Karpas-422 (cell line): ENCODE measurements at regions not wholly inside any gene's neighbourhood (a gene's known extent, or its start where the extent isn't known, plus 50 kb on each side); places are given as distances from the start of the nearest gene placed in this dataset.

Source experiments
- DNase-seq: peaks from one replicate; pipeline ENCODE4 v3.0.0-alpha.2; 2015
- H2AFZ ChIP-seq: fragments of 200-600 bp; sonication (generic); 2 replicates; pipeline ENCODE4 v1.6.1; 2014; ENCODE audit warnings: antibody characterized with exemption, low read length, mixed read lengths
- H3K27ac ChIP-seq: fragments of 200-600 bp; sonication (generic); 2 replicates; pipeline ENCODE4 v1.5.1; 2014; ENCODE audit warnings: mild to moderate bottlenecking, low read length, moderate library complexity
- H3K27me3 ChIP-seq: fragments of 200-600 bp; sonication (generic); 2 replicates; pipeline ENCODE4 v1.6.1; 2014; ENCODE audit warnings: low read length, mixed read lengths
- H3K36me3 ChIP-seq: fragments of 200-600 bp; sonication (generic); 2 replicates; pipeline ENCODE4 v1.6.1; 2014; ENCODE audit warnings: low read length, mixed read lengths; ENCODE audit not compliant: insufficient read depth
- H3K4me1 ChIP-seq: fragments of 200-600 bp; sonication (generic); 2 replicates; pipeline ENCODE4 v1.6.1; 2014; ENCODE audit warnings: mild to moderate bottlenecking, low read length, mixed read lengths
- H3K4me2 ChIP-seq: fragments of 200-600 bp; sonication (generic); 2 replicates; pipeline ENCODE4 v1.6.1; 2014; ENCODE audit warnings: low read length, low read depth, mild to moderate bottlenecking; ENCODE audit not compliant: poor library complexity, severe bottlenecking
- H3K4me3 ChIP-seq: fragments of 200-600 bp; sonication (generic); 2 replicates; pipeline ENCODE4 v1.5.1; 2014; ENCODE audit warnings: mild to moderate bottlenecking, antibody characterized with exemption, low read length, mixed read lengths
- H3K79me2 ChIP-seq: fragments of 200-600 bp; sonication (generic); 2 replicates; pipeline ENCODE4 v1.6.1; 2014; ENCODE audit warnings: mild to moderate bottlenecking, low read length, mixed read lengths
- H3K9ac ChIP-seq: fragments of 200-600 bp; sonication (generic); 2 replicates; pipeline ENCODE4 v1.6.0; 2014; ENCODE audit warnings: low read length
- H3K9me2 ChIP-seq: fragments of 200-600 bp; sonication (generic), shearing (Covaris generic); replicated peaks from 2 replicates; pipeline ENCODE4 v1.6.0; 2014; ENCODE audit warnings: mild to moderate bottlenecking, low read length, moderate library complexity; ENCODE audit not compliant: insufficient read depth
- H3K9me3 ChIP-seq: fragments of 300-700, 200-600 bp; sonication (generic); 2 replicates; pipeline ENCODE4 v1.6.1; 2014; ENCODE audit warnings: low read length, mixed read lengths
- H4K20me1 ChIP-seq: fragments of 200-600 bp; sonication (generic); 2 replicates; pipeline ENCODE4 v1.6.1; 2014; ENCODE audit warnings: mild to moderate bottlenecking, antibody characterized with exemption, low read length, low read depth; ENCODE audit not compliant: insufficient read depth

- Histone ChIP-seq H2AFZ (peak overlapping the region; percentile 38; the same call in 1 of the 2 replicates), H3K79me2 (no peaks in the 10 kb centered on the region), H4K20me1 (no peaks in the 10 kb centered on the region), H3K27me3 (no peaks in the 10 kb centered on the region), H3K9me2 (no peaks in the 10 kb centered on the region), H3K4me1 (no peaks in the 10 kb centered on the region), H3K4me2 (no peak overlapping the region), H3K9ac (no peak overlapping the region), H3K9me3 (peaks cover 38% of the 10 kb centered on the region), H3K27ac (no peak overlapping the region), H3K4me3 (no peak overlapping the region), H3K36me3 (no peaks in the 10 kb centered on the region)
- DNase-seq = no peak
Observed at GRCh38 chr4:33422656-33423055, 2702.5 kb downstream of the PCDH7 start.

- no peak overlapping the region for H3K27ac ChIP-seq
- H4K20me1 ChIP-seq = no peaks in the 10 kb centered on the region
- no peaks in the 10 kb centered on the region for H3K79me2 ChIP-seq
- peaks cover 34% of the 10 kb centered on the region for H3K9me3 ChIP-seq
- no peaks in the 10 kb centered on the region for H3K36me3 ChIP-seq
- no peaks in the 10 kb centered on the region for H3K27me3 ChIP-seq
- no peaks in the 10 kb centered on the region for H3K4me1 ChIP-seq
- H2AFZ ChIP-seq = no peak overlapping the region
- no peak for DNase-seq
- H3K9me2 ChIP-seq = no peaks in the 10 kb centered on the region
- H3K4me2 ChIP-seq = no peak overlapping the region
- H3K9ac ChIP-seq = no peak overlapping the region
- H3K4me3 ChIP-seq = no peak overlapping the region
Observed at GRCh38 chr4:33425936-33426335, 2705.8 kb downstream of the PCDH7 start.

GRCh38 chr4:33427676-33428075 lies 2707.5 kb downstream of the PCDH7 start:
- H3K27ac ChIP-seq = no peak overlapping the region
- no peaks in the 10 kb centered on the region for H3K4me1 ChIP-seq
- H3K4me3 ChIP-seq = no peak overlapping the region
- no peaks in the 10 kb centered on the region for H3K79me2 ChIP-seq
- no peak overlapping the region for H3K4me2 ChIP-seq
- H3K9me2 ChIP-seq = no peaks in the 10 kb centered on the region
- no peak overlapping the region for H3K9ac ChIP-seq
- no peaks in the 10 kb centered on the region for H3K27me3 ChIP-seq
- no peaks in the 10 kb centered on the region for H4K20me1 ChIP-seq
- H2AFZ ChIP-seq = no peak overlapping the region
- no peak for DNase-seq
- peaks cover 34% of the 10 kb centered on the region for H3K9me3 ChIP-seq
- no peaks in the 10 kb centered on the region for H3K36me3 ChIP-seq

- H3K4me1 ChIP-seq = no peaks in the 10 kb centered on the region
- peaks cover 32% of the 10 kb centered on the region for H3K9me3 ChIP-seq
- H3K79me2 ChIP-seq = no peaks in the 10 kb centered on the region
- no peak overlapping the region for H2AFZ ChIP-seq
- no peak overlapping the region for H3K9ac ChIP-seq
- H4K20me1 ChIP-seq = no peaks in the 10 kb centered on the region
- no peak overlapping the region for H3K4me2 ChIP-seq
- no peaks in the 10 kb centered on the region for H3K36me3 ChIP-seq
- DNase-seq = no peak
- no peaks in the 10 kb centered on the region for H3K27me3 ChIP-seq
- no peak overlapping the region for H3K4me3 ChIP-seq
- H3K9me2 ChIP-seq = no peaks in the 10 kb centered on the region
- H3K27ac ChIP-seq = no peak overlapping the region
Observed at GRCh38 chr4:33429971-33430370, 2709.8 kb downstream of the PCDH7 start.

- Histone ChIP-seq H2AFZ (no peak overlapping the region), H3K4me2 (no peak overlapping the region), H4K20me1 (no peaks in the 10 kb centered on the region), H3K79me2 (no peaks in the 10 kb centered on the region), H3K27me3 (no peaks in the 10 kb centered on the region), H3K36me3 (no peaks in the 10 kb centered on the region), H3K9ac (no peak overlapping the region), H3K4me3 (no peak overlapping the region), H3K4me1 (no peaks in the 10 kb centered on the region), H3K27ac (no peak overlapping the region), H3K9me2 (no peaks in the 10 kb centered on the region), H3K9me3 (peaks cover 34% of the 10 kb centered on the region)
- DNase-seq = no peak
Observed at GRCh38 chr4:33437406-33437805, 2717.2 kb downstream of the PCDH7 start.

- Histone ChIP-seq H3K9me3 (peaks cover 33% of the 10 kb centered on the region), H3K36me3 (no peaks in the 10 kb centered on the region), H3K79me2 (no peaks in the 10 kb centered on the region), H3K27me3 (no peaks in the 10 kb centered on the region), H3K4me2 (no peak overlapping the region), H3K9me2 (no peaks in the 10 kb centered on the region), H3K27ac (no peak overlapping the region), H3K4me1 (no peaks in the 10 kb centered on the region), H3K9ac (no peak overlapping the region), H2AFZ (no peak overlapping the region), H4K20me1 (no peaks in the 10 kb centered on the region), H3K4me3 (no peak overlapping the region)
- DNase-seq = no peak
Observed at GRCh38 chr4:33446953-33447352, 2726.8 kb downstream of the PCDH7 start.

GRCh38 chr4:33448948-33449347 lies 2728.8 kb downstream of the PCDH7 start:
- Histone ChIP-seq H3K9me3 (peaks cover 27% of the 10 kb centered on the region), H3K9ac (no peak overlapping the region), H3K27me3 (no peaks in the 10 kb centered on the region), H3K79me2 (no peaks in the 10 kb centered on the region), H3K4me3 (no peak overlapping the region), H4K20me1 (no peaks in the 10 kb centered on the region), H3K4me2 (no peak overlapping the region), H3K27ac (no peak overlapping the region), H2AFZ (no peak overlapping the region), H3K9me2 (no peaks in the 10 kb centered on the region), H3K4me1 (no peaks in the 10 kb centered on the region), H3K36me3 (no peaks in the 10 kb centered on the region)
- no peak for DNase-seq

GRCh38 chr4:33453436-33453835 lies 2733.3 kb downstream of the PCDH7 start:
- DNase-seq = no peak
- H2AFZ ChIP-seq = no peak overlapping the region
- peaks cover 19% of the 10 kb centered on the region for H3K9me3 ChIP-seq
- no peak overlapping the region for H3K4me2 ChIP-seq
- H3K4me3 ChIP-seq = no peak overlapping the region
- H3K27me3 ChIP-seq = no peaks in the 10 kb centered on the region
- H3K27ac ChIP-seq = no peak overlapping the region
- no peaks in the 10 kb centered on the region for H4K20me1 ChIP-seq
- no peak overlapping the region for H3K9ac ChIP-seq
- no peaks in the 10 kb centered on the region for H3K79me2 ChIP-seq
- H3K4me1 ChIP-seq = no peaks in the 10 kb centered on the region
- H3K36me3 ChIP-seq = no peaks in the 10 kb centered on the region
- no peaks in the 10 kb centered on the region for H3K9me2 ChIP-seq

GRCh38 chr4:33453916-33454315 lies 2733.7 kb downstream of the PCDH7 start:
- Histone ChIP-seq H2AFZ (no peak overlapping the region), H3K4me3 (no peak overlapping the region), H3K4me2 (no peak overlapping the region), H3K79me2 (no peaks in the 10 kb centered on the region), H3K36me3 (no peaks in the 10 kb centered on the region), H3K27ac (no peak overlapping the region), H3K9me3 (peaks cover 24% of the 10 kb centered on the region), H3K9ac (no peak overlapping the region), H3K4me1 (no peaks in the 10 kb centered on the region), H4K20me1 (no peaks in the 10 kb centered on the region), H3K27me3 (no peaks in the 10 kb centered on the region), H3K9me2 (no peaks in the 10 kb centered on the region)
- DNase-seq = no peak
